ENCODE measurements at regions not wholly inside any gene's neighbourhood (a gene's known extent, or its start where the extent isn't known, plus 50 kb on each side); places are given as distances from the start of the nearest gene placed in this dataset.
A peak's percentile ranks its signal among the peaks of the same experiment; 100 is the strongest.
"Not testable (repeated sequence)": the region's sequence is repeated elsewhere in the genome, so short reads cannot be mapped to it uniquely, and the experiment has no call there.

GRCh38 chr18:62629031-62629430 lies 86.3 kb upstream of the PHLPP1 start:
- no peak for DNase-seq (ENCODE audit: low read depth)

GRCh38 chr18:62631173-62631572 lies 84.2 kb upstream of the PHLPP1 start:
- DNase-seq (ENCODE audit: low read depth) = no peak

- no peak for DNase-seq (ENCODE audit: low read depth)
Measured at GRCh38 chr18:62632788-62633455, 82.4 kb upstream of the PHLPP1 start.

GRCh38 chr18:62634458-62634857 lies 80.9 kb upstream of the PHLPP1 start:
- no peak for DNase-seq (ENCODE audit: low read depth)

- DNase-seq (ENCODE audit: low read depth) = no peak
Measured at GRCh38 chr18:62634979-62635630, 80.2 kb upstream of the PHLPP1 start.

- DNase-seq (ENCODE audit: low read depth) = no peak
Measured at GRCh38 chr18:62637403-62637802, 77.9 kb upstream of the PHLPP1 start.

GRCh38 chr18:62637807-62638687 lies 77.3 kb upstream of the PHLPP1 start:
- DNase-seq (ENCODE audit: low read depth) = peak; percentile 21

- no peak for DNase-seq (ENCODE audit: low read depth)
Measured at GRCh38 chr18:62643181-62643580, 72.2 kb upstream of the PHLPP1 start.

GRCh38 chr18:62644773-62645172 lies 70.6 kb upstream of the PHLPP1 start:
- no peak for DNase-seq (ENCODE audit: low read depth)

- no peak for DNase-seq (ENCODE audit: low read depth)
Measured at GRCh38 chr18:62647179-62647578, 68.2 kb upstream of the PHLPP1 start.

GRCh38 chr18:62648045-62648678 lies 67.2 kb upstream of the PHLPP1 start:
- DNase-seq (ENCODE audit: low read depth) = no peak

GRCh38 chr18:62651276-62652056 lies 63.9 kb upstream of the PHLPP1 start:
- DNase-seq (ENCODE audit: low read depth) = no peak

- DNase-seq (ENCODE audit: low read depth) = not testable (repeated sequence)
Measured at GRCh38 chr18:62652057-62652629, 63.2 kb upstream of the PHLPP1 start.

GRCh38 chr18:62655520-62656219 lies 59.7 kb upstream of the PHLPP1 start:
- DNase-seq (ENCODE audit: low read depth) = no peak

- DNase-seq (ENCODE audit: low read depth) = no peak
Measured at GRCh38 chr18:62658028-62658427, 57.3 kb upstream of the PHLPP1 start.

GRCh38 chr18:62659698-62660097 lies 55.6 kb upstream of the PHLPP1 start:
- DNase-seq (ENCODE audit: low read depth) = no peak

GRCh38 chr18:62660691-62661090 lies 54.6 kb upstream of the PHLPP1 start:
- no peak for DNase-seq (ENCODE audit: low read depth)

- peak; percentile 35 for DNase-seq (ENCODE audit: low read depth)
Measured at GRCh38 chr18:62663731-62664336, 51.5 kb upstream of the PHLPP1 start.

- DNase-seq (ENCODE audit: low read depth) = no peak
Measured at GRCh38 chr18:62664414-62664813, 50.9 kb upstream of the PHLPP1 start.

Data from myocyte (in vitro differentiated cells).